GM10248 (cell line): ENCODE measurements at regions not wholly inside any gene's neighbourhood (a gene's known extent, or its start where the extent isn't known, plus 50 kb on each side); places are given as distances from the start of the nearest gene placed in this dataset.

ENCODE experiments used
- CTCF ChIA-PET: fragments of 300-600 bp; sonication (Branson Sonifier 250); formaldehyde crosslinking; extraction: SDS; loops from one replicate; lab custom pipeline; 2021; ENCODE audit warnings: antibody characterized with exemption; lab: Yijun Ruan, JAX
- POLR2A ChIA-PET: fragments of 350-650 bp; sonication (Branson Sonifier 250); formaldehyde crosslinking; extraction: SDS; loops from one replicate; lab custom pipeline; 2020; ENCODE audit warnings: antibody characterized with exemption; lab: Yijun Ruan, JAX
- DNase-seq: peaks from one replicate; pipeline ENCODE4 v3.0.0; 2012; ENCODE audit errors: extremely low spot score
- TF ChIP-seq, protein P1 (sequence below): IDR thresholded peaks from 2 replicates; pipeline ENCODE4 v1.5.1; 2012; ENCODE audit warnings: mild to moderate bottlenecking, low read depth; ENCODE audit errors: extremely low read depth, missing control alignments, control extremely low read depth

- TF ChIP-seq, protein P1, sequence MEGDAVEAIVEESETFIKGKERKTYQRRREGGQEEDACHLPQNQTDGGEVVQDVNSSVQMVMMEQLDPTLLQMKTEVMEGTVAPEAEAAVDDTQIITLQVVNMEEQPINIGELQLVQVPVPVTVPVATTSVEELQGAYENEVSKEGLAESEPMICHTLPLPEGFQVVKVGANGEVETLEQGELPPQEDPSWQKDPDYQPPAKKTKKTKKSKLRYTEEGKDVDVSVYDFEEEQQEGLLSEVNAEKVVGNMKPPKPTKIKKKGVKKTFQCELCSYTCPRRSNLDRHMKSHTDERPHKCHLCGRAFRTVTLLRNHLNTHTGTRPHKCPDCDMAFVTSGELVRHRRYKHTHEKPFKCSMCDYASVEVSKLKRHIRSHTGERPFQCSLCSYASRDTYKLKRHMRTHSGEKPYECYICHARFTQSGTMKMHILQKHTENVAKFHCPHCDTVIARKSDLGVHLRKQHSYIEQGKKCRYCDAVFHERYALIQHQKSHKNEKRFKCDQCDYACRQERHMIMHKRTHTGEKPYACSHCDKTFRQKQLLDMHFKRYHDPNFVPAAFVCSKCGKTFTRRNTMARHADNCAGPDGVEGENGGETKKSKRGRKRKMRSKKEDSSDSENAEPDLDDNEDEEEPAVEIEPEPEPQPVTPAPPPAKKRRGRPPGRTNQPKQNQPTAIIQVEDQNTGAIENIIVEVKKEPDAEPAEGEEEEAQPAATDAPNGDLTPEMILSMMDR: peak; percentile 91
- CTCF ChIA-PET: interaction anchor here (0.7 to 7.3 kb wide), 41 partner anchors 9 to 1589 kb away, joined by 3 to 113 read pairs (median 5); no protein-coding TSS in a partner anchor
- POLR2A ChIA-PET: no interaction called here
- DNase-seq: peak; percentile 72
Observed at GRCh38 chr3:70120357-70120966, 120.9 kb downstream of the SAMMSON start.

DNA sequence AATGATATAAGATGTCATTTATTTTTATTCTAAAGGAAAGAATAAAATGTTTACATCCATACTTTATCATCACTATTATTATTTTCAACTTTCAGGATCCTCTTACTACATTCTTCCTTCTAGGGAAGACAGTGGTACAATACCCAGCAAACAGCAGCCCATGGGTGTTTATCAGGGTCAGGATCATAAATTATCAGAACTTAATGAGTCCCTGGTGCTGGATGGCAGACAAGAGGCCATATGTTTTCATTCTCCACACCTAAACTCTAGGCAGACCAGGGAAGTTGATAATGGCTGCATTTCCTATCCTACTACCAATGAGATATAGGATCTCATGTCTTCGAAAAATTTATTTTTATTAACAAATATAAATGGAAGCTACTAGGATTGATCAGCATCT lies 127.7 kb downstream of the SAMMSON start:
- DNase-seq: no peak
- ChIA-PET POLR2A (no interaction called here), CTCF (no interaction called here)
- TF ChIP-seq, protein P1: no peak

DNA sequence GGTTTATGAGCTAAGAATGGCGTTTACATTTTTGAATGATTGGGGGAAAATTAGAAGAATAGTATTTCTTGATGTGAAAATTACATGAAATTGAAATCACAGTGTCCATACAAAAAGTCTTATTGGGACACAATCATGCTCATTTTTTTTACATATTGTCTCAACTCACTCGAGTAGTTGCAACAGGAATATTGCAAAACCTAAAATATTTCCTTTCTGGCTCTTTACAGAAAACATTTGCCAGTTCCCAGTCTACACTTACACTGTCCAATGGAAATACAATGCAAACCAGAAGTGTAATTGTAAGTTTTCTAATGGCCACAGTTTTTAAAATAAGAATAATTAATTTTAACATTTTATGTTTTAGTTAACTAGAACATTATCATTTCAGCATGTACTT lies 137.8 kb downstream of the SAMMSON start:
- TF ChIP-seq, protein P1: no peak
- no peak for DNase-seq
- CTCF ChIA-PET: interaction anchor here (6.8 kb wide), 1 partner anchor 17 kb away, joined by 54 read pairs; no protein-coding TSS in a partner anchor
- POLR2A ChIA-PET: no interaction called here

DNA sequence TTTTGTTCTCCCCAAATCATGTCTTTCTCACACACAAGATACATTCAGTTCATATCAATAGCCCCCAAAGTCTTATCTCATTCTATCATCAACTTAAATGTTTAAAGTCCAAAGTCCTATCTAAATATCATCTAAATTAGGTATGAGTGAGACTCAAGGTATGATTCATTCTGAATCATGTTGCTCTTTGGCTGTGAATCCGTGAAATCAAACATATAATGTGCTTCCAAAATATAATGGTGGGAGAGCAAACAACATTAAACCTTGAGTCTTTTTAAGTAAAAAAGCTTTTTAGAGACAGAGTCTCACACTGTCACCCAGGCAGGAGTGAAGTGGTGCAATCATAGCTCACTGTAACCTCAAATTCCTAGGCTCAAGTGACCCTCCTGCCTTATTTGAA lies 139.1 kb downstream of the SAMMSON start:
- no peak for DNase-seq
- POLR2A ChIA-PET: no interaction called here
- CTCF ChIA-PET: interaction anchor here (2.6 kb wide), 1 partner anchor 11 kb away, joined by 12 read pairs; no protein-coding TSS in a partner anchor
- TF ChIP-seq, protein P1: no peak
